COLO829 (cell line): ENCODE measurements at regions not wholly inside any gene's neighbourhood (a gene's known extent, or its start where the extent isn't known, plus 50 kb on each side); places are given as distances from the start of the nearest gene placed in this dataset.

ENCODE experiments used
- DNase-seq: peaks from one replicate; pipeline ENCODE4 v3.0.0; 2012; ENCODE audit warnings: low spot score

DNA sequence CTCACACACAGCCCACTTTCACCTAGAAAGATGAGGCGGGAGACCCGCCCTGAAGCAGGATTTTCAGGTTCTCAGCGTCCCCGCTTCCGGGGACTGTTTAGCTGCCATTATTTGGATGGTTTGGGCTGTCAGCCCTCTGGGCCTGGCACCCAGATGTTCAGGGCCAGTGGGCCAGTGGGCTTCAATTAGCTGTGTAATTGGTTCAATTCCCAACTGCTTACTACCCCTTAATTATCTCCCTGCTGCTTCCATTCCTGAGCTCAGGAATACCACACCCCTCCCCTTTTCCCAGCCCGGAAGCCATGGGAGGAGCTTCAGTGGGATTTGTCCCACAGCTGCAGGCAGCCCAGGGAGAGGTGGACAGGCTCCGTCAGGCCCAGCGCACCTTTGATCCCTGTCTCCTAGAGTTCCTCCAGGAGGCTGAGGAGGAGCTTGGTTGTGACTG, 114.1 kb upstream of the MYCN start:
- DNase-seq, result no peak

DNA sequence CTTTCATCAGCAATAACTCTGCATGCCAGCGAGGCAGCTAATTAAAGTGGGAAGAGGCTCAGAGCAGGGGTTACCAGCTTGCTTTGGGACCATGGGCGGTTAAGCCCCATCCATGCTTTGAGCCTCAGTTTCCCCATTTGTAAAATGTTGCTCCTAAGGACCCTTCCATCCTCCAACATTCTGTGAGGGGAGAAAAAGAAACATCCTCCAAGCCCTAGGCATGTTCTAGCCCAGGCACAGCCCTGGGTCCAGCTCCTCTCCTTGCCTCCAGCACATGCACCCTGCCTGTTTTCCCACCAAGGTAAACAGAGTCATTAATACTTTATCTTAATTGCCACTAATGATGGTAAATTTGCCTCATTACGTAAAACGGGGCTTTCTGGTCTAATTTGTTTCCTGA, 113.3 kb upstream of the MYCN start:
- DNase-seq, result no peak

DNA sequence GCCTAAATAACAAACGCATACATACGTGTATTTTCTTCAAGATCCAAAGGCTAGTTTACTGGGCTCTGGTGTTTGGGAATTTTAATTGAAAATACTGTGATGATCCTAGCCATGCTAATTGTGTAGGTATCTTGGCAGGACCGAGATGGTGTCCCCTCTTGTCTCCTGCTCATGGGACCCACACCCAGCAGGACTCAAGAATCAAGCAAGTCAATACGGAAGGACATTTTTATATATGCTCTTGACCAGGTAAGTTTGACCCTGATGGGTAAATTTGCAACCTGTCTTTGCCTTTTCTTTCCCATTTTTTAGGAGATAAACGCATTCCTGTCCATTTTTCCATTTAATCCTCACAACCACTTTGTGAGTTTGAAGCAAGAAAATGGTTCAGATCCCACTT, 111.8 kb upstream of the MYCN start:
- DNase-seq, result no peak

DNA sequence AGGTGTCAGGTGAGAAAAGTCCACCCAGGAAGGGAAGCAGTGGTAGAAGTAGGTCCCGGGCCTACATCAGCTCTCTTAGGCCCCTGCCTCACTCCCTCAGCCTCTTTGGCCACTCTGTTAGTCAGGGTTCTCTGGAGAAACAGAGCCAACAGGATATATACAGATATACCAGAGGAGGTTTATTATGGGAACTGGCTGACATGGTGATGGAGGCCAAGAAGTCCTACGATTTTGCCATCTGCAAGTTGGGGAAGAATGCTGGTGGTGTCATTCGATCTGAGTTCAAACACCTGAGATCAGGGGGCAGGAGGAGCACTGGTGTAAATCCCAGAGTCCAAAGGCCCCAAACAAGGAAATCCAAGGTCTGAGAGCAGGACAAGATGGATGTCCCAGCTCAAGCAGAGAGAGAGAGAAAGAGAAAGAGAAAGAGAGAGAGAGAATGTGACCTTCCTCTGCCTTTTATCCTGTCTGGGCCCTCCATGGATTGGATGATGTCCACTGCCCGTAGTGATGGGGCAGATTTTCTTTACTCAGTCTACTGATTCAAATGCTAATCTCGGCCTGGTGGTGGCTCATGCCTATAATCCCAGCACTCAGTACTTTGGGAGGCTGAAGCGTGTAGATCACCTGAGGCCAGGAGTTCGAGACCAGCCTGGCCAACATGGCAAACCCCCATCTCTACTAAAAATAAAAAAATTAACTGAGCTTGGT, 111.1 kb upstream of the MYCN start:
- no peak for DNase-seq

DNA sequence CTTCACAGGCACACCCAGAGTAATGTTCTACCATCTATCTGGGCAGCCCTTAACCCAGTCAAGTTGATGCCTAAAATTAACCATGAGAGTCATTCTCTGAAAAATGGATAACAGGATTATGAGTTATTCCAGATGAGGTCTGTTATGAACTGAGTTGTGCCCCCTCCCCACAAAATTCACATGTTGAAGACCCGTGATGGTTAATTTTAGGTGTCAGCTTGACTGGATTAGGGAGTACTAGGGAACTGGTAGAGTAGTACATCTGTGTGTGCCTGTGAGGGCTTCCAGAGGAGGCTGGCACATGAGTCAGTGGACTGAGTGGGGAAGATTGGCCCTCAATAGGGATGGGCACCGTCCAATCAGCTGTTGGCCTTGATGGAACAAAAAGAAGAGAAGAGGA, 110.4 kb upstream of the MYCN start:
- no peak for DNase-seq

DNA sequence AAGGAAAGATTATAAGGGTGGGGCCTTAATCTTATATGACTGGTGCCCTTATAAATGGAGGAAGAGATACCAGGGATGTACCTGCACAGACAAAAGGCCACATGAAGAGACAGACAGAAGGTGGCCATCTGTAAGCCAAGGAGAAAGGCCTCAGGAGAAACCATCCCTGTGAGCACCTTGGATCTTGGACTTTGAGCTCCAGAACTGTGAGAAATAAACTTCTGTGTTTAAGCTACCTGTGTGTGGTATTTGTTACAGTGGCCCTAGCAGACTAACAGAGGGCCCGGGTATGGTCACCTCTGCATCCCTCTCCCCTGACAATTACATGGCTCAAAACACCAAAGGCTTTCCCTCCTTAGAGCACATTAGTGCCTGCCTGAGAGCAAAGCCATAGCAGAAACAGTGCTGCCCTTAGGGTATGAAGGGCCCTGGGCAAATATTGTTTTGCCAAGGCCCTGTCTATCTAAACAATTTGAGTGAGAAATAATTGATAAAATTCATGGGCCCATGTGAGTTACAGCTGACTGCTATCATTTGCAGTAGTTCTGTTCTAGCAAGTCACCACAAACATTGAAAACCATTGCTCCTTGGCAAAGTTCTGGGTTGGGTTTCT, 109.3 kb upstream of the MYCN start:
- DNase-seq, result no peak

DNA sequence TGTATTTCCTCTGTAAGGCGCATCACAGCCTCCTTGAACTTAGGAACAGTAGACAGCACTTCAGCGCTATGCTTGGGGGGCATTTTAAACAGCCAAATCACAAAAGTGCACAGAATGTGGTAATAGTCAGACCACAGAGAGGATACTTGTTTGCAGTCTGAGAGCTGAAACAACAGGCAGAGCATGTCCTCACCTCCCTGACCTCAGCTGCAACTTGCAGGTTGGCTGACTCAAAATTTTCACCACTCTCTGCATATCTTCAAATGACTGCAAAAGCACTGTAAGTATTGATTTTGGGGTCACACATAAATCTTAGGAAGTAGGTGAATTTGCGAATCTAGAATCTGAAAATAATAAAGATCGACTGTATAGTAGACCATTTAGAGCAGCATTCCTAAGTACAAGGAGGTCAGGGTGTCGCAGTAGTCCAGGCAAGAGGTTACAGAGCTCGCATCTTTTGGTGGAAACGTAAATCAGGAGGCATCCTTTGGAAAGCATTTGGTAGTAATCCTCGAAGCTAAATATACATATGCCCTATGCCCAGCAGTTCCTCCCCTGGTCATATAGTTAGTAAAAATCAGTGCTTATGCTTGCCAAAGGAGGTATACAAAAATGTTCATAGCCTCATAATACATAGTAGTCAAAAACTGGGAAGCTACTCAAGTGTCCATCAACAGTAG, 108.2 kb upstream of the MYCN start:
- DNase-seq, result no peak

DNA sequence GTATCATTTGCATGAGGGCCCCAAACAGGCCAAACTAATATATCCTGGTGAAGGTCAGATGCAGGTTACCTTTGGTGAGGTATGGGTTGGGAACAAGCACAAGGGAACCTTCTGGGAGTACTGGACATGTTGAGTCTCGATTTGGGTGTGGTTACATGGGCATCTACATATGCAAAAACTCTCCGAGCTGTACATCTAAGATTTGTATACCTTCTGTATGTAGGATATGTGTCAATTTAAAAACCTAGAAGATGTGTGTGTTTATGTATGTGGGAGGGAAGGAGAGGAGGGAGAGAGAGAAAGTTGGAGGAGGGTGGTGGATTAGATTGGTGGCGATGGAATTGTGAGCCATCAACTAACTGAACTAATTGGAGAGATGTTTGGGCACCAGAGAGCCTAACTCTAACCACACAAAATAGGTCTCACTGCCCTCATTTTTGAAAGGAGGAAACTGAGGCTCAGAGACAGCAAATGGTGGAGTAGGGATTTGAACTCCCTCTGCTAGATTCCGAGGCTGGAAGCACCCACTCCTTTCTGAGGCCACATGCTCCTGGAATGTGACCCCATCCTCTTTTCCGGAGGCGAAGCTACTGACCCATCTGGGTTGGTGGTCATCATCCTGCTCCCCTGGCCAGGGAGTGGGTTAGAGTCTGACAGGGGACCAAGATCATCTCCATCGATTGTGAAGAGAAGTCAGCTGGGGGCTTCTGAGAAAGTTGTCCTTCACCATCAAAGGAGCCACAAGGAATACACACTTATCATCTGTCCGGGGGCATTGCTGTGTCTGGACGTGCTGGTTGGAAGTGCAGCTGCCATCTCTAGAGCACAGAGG, 107.3 kb upstream of the MYCN start:
- DNase-seq, result no peak

DNA sequence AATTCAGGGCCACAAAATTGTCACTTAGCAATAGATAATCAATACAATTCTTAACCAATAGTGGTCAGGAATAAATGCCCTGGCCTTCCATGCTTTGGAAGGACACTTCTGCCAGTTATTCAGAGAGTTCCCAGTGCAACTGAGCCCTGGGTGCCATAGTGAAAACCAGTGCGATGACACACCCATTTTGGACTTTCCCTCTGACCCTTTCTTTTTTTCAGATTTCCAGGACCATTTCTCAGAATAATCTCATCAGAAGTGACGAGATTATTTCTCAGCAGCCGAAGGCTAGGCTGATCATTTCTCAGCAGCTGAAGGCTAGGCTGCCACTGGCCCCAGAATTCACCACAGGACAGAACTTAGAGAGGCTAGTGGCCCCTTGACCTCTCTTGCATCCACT, 106.6 kb upstream of the MYCN start:
- no peak for DNase-seq

DNA sequence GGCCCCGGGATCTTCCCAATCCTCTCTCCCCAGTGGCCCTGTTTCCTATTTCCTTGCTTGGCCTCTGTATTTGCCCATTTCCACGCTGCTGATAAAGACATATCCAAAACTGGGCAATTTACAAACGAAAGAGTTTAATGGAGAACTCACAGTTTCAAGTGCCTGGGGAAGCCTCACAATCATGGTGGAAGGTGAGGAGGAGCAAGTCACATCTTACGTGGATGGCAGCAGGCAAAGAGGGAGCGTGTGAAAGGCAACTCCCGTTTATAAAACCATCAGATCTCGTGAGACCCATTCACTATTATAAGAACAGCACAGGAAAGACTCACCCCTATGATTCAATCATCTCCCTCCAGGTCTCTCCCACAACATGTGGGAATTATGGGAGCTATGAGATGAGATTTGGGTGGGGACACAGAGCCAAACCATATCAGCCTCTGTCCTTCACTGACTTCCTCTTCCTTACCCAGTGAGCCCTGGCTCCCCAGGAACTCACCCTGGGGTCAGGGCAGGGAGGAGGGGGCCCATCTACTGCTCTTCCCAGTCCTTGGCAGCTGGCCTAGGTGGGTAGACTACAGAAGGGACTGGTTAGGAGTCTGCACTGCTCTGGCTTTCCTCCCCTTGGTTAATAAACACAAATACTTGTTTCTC, 105.8 kb upstream of the MYCN start:
- no peak for DNase-seq

DNA sequence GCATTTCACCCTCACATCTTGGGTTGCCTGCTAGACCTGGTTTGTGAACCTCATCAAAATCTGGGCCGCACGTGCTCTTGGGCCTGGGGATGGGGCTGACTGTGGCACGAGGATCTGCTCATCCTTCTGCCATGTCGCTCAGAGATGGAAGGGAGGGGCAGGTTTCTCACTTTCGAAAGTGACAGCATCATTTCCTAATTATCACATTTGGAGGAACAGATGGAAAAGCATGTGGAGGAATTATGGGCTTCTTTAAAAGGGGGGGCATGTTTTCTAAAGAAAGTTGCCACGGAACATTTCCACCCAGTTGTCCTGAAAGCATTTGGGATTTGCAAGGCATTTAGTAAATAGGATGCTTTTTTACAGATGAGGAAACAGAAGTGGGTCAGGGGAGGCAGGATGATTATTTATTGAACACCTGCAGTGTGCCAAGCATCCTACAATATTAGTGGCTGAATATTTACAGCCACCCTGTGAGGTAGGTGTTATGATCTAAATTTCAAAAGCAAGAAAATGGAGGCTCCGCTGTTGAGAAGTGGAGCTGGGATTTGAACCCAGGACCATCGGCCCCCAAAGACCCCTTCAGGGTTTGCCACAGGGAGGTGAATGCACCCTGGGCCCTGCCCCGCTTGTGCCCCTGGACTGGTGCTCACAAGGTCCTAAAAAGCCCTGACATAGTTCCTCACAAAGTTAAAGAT, 104.2 kb upstream of the MYCN start:
- DNase-seq, result no peak

DNA sequence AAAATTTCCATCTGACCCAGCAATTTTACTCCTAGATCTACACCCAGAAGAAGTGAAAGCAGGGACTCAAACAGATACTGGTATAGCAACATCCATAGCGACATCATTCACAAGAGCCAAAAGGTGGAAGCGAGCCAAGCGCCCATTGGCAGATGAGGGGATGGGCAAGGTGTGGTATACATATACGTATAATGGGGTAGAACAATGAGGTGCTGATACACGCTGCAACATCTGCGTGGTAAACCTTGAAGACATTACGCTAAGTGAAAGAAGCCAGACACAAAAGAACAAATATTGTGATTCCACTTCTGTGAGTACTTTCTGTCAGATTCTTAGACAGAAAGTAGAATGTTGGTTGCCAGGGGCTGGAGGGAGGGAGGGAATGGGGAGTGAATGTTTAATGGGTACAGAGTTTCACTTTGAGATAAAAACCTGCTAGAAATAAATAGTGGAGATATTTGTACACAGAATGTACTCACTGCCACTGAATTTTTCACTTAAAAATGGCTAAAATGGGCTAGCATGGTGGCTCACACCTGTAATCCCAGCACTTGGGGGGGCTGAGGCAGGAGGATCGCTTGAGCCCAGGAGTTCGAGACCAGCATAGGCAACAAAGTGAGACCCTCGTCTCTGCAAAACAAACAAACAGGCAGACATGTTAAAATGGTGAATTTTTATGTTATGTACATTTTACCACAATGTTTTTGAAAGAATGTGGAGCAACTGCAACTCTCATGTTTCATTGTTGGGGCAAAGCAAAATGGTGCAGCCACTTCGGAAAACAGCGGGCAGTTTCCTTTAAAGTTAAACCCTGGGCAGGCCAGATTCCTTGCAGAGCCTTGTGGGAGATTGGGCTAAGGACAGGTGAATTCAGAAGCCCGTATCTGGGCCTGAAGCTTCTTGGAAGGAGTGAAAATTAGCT, 103.4 kb upstream of the MYCN start:
- no peak for DNase-seq

DNA sequence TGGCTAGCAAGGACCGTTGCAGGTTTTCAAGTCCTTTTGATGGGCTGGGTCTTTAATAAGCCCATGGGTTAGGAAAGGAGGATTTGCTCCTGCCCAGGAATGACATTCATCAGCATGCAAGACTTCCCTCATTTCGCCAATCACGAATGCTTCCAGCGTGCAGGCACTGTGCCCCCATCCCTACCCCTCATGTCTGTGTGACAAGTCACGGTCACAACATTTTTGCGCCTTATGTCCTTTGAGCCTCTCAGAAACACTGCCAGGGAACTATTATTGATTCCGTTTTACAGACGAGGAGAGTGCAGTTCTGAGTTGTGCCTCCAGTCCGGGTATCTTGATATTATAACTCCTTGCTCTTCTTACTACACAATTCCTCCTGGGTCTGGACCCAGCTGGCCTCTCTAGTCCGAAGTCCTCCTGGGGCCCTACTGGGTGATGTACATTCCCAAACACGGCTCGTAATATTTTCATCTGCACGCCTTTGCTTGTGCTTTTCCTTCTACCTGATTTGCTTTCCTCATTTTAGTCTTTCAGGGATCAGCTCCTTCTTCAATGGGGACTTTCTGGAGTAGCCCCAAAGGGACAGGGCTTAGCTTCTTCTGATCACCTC, 101.8 kb upstream of the MYCN start:
- no peak for DNase-seq

DNA sequence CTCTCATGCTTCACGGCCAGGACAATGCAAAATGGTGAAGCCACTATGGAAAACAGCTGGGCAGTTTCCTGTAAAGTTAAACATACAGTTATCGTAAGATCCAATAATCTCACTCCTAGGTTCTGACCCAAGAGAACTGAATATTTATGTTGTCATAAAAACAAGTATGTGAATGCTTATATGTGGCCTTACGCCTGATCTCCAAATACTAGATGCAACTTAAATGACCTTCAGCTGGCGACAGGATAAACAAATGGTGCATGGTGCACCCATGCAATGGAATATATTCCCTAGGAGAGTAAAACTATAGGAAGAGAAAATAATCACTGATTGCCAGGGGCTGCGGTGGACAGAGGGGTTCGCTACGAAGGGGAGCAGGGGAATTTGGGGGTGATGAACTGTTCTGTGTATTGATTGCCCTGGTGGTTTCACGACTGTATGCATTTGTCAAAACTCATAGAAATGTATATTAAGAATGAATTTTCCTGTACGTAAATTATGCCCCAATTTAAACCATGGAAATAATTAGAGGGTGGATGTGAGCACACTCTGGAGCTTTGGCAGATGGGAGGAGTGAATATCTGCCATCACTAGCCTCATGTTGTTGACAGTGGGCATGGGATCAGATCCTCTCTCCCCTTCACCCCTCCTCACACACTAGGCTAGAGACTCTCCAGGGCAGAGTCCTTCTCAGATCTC, 100.8 kb upstream of the MYCN start:
- no peak for DNase-seq

DNA sequence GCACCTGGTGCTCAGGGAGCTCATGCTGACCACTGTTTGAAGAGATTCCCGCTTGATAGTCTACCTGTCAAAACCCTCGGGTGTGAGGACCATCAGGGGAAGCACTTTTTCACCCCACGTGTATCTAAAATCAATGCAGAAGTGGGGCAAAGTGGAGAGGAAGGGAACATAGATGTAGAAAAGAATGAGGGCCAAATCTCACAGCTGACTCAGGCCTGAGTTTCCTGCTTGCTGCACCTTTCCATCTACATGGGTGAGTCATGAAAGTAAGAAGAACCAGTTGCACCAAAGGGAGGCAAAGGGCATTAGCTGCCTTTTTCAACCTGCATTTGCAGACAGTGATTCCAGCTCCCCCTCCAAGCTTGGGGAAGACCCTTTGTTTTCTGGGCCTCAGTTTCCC, 100.2 kb upstream of the MYCN start:
- no peak for DNase-seq

DNA sequence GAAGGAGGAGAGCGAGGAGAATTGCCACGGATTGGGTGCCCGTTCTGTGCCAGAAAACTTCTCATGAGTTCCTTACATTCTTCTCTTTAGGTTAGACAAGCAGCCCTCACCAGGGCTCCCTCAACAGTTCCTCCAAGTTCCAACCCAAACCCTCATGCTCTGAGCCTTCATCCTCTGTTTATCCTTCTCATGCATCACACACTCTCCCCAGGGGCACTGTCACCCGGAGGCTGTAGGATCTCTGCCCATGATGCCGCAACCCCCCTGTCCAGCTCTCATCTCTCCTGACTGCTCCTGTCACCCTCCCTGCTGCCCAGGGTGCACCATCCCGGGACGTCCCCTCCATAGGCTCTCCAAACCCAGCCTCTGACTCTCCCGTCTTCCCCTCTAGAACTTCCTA, 99.4 kb upstream of the MYCN start:
- DNase-seq, result no peak

DNA sequence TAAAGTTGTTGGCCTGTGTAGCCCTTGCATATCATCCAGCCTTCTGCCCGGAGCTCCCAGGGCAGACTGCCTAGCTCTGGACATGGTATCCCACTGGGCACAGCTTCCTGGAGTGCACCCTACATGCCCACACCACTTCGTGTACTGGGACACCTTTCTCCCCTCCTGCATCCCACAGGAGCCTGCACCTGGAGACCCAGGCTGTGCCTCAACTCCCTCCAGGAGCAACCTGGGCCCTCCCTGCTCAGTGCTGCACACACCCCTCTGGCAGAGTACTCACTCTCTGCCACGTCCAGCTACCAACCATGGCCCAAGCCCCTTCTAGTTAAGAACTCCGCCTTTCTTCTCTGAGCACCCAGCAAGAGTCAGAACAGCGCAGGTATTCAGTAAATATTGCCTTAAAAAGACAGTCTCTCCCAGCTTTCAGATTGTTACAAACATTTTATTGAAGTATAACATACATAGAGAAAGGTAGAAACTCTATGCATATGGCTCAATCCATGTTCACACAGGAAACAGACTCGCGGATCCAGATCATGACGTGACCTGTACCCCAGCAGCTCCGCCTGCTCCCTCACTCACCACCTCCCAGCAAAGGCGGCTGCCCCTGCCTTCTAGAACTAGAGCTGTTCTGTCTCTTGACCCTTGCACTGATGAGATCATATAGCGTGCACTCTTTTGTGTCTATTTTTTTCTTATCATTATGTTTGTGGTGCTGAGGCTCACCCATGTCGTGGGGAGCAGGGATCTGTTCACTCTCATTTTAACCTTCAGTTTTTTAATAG, 98.4 kb upstream of the MYCN start:
- DNase-seq, result no peak
